BE2C (cell line): ENCODE measurements at regions not wholly inside any gene's neighbourhood (a gene's known extent, or its start where the extent isn't known, plus 50 kb on each side); places are given as distances from the start of the nearest gene placed in this dataset.

Experiments used
- DNase-seq: peaks from one replicate; pipeline ENCODE4 v3.0.0-alpha.2; 2020
- H3K27me3 ChIP-seq: fragments of 250-450 bp; sonication (Bioruptor Pico); 2 replicates; pipeline ENCODE4 v1.5.1; 2020; ENCODE audit warnings: mild to moderate bottlenecking
- H3K36me3 ChIP-seq: fragments of 250-450 bp; sonication (Bioruptor Pico); 2 replicates; pipeline ENCODE4 v1.5.1; 2020; ENCODE audit warnings: mild to moderate bottlenecking
- H3K4me1 ChIP-seq: fragments of 250-450 bp; sonication (Bioruptor Pico); 2 replicates; pipeline ENCODE4 v1.5.1; 2020
- H3K4me3 ChIP-seq: 2 replicates; pipeline ENCODE4 v1.5.1; 2011; ENCODE audit warnings: low read depth, low read length
- H3K9me3 ChIP-seq: fragments of 250-450 bp; sonication (Bioruptor Pico); 2 replicates; pipeline ENCODE4 v1.5.1; 2020
- CTCF ChIP-seq: IDR thresholded peaks from 2 replicates; pipeline ENCODE4 v1.5.1; 2012; ENCODE audit warnings: mild to moderate bottlenecking, low read depth, low read length

- DNase-seq = no peak
- Histone ChIP-seq H3K27me3 (no peaks in the 10 kb centered on the region), H3K9me3 (no peaks in the 10 kb centered on the region), H3K4me1 (no peaks in the 10 kb centered on the region), H3K36me3 (no peaks in the 10 kb centered on the region), H3K4me3 (no peak overlapping the region)
- no peak for TF ChIP-seq CTCF
Observed at GRCh38 chr6:78517399-78517798, 350.0 kb upstream of the IRAK1BP1 start.

- H3K9me3 ChIP-seq = no peaks in the 10 kb centered on the region
- no peaks in the 10 kb centered on the region for H3K27me3 ChIP-seq
- H3K36me3 ChIP-seq = no peaks in the 10 kb centered on the region
- H3K4me1 ChIP-seq = no peaks in the 10 kb centered on the region
- H3K4me3 ChIP-seq = no peak overlapping the region
- no peak for TF ChIP-seq CTCF
- DNase-seq = no peak
Observed at GRCh38 chr6:78523622-78524021, 343.7 kb upstream of the IRAK1BP1 start.

- no peaks in the 10 kb centered on the region for H3K4me1 ChIP-seq
- no peaks in the 10 kb centered on the region for H3K27me3 ChIP-seq
- H3K9me3 ChIP-seq = no peaks in the 10 kb centered on the region
- H3K4me3 ChIP-seq = no peak overlapping the region
- TF ChIP-seq CTCF = no peak
- DNase-seq = no peak
- H3K36me3 ChIP-seq = no peaks in the 10 kb centered on the region
Observed at GRCh38 chr6:78525976-78526375, 341.4 kb upstream of the IRAK1BP1 start.

- no peak overlapping the region for H3K4me3 ChIP-seq
- TF ChIP-seq CTCF = 0 out of 2 replicates have a peak, but pooled peaks have one; percentile 3
- no peaks in the 10 kb centered on the region for H3K36me3 ChIP-seq
- H3K9me3 ChIP-seq = no peaks in the 10 kb centered on the region
- H3K4me1 ChIP-seq = no peaks in the 10 kb centered on the region
- no peak for DNase-seq
- no peaks in the 10 kb centered on the region for H3K27me3 ChIP-seq
Observed at GRCh38 chr6:78526432-78526831, 340.9 kb upstream of the IRAK1BP1 start.

- H3K36me3 ChIP-seq = no peaks in the 10 kb centered on the region
- no peak for TF ChIP-seq CTCF
Observed at GRCh38 chr6:78528926-78529325, 338.4 kb upstream of the IRAK1BP1 start.

GRCh38 chr6:78530208-78530607 lies 337.1 kb upstream of the IRAK1BP1 start:
- no peak for TF ChIP-seq CTCF

More at GRCh38 chr6:78528926-78529325, 338.4 kb upstream of the IRAK1BP1 start:
- H3K27me3 ChIP-seq = no peaks in the 10 kb centered on the region
- no peaks in the 10 kb centered on the region for H3K9me3 ChIP-seq
- no peak for DNase-seq
- no peaks in the 10 kb centered on the region for H3K4me1 ChIP-seq
- no peak overlapping the region for H3K4me3 ChIP-seq

More at GRCh38 chr6:78530208-78530607, 337.1 kb upstream of the IRAK1BP1 start:
- no peaks in the 10 kb centered on the region for H3K9me3 ChIP-seq
- H3K27me3 ChIP-seq = no peaks in the 10 kb centered on the region
- H3K36me3 ChIP-seq = no peaks in the 10 kb centered on the region
- DNase-seq = no peak
- no peak overlapping the region for H3K4me3 ChIP-seq
- H3K4me1 ChIP-seq = no peaks in the 10 kb centered on the region
